ENCODE measurements at regions not wholly inside any gene's neighbourhood (a gene's known extent, or its start where the extent isn't known, plus 50 kb on each side); places are given as distances from the start of the nearest gene placed in this dataset.

DNA sequence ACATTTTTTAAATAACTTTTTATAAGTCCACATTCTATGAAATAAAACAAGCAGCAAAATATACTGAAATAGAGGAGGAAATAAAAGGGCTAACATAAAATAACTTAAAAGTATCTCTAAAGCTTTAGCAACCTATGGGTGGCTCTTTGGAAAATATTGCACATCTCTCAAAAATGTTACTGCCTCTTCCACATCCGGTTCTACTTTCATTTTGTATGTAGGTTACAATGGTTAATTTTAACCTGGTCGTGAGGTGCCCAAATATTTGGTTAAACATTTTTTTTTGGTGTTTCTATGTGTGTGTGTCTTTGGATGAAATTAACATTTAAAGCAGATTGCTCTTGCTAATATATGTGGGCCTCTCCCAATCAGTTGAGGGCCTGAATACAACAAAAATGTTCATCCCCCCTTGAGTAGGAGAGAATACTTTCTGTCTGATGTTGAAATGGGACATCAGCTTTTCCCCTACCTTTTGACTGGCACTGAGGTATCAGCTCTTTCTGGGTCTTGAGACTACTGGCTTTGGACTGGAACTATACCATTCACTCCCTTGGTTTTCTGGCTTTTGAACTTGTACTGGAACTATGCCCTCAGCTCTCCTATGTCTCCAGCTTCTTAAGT is 353.0 kb downstream of the ADAM29 start:
- intact Hi-C loops (cut with DNase I; ENCODE audit: low total_unique reads): no loop called here
- no peak for DNase-seq
- peaks cover 0 to 28% (median 4%) of the 10 kb centered on the region in 4 donors for H3K4me1 ChIP-seq
- peak overlapping the region in 1 of 2 donors; percentile 21 for H3K27ac ChIP-seq
- no peak overlapping the region for H3K4me3 ChIP-seq
- TF ChIP-seq CTCF (IDR thresholded peaks at IDR 0.05): no peak
- H3K36me3 ChIP-seq: no peaks in the 10 kb centered on the region
- H3K9me3 ChIP-seq: no peaks in the 10 kb centered on the region
- H3K27me3 ChIP-seq: no peaks in the 10 kb centered on the region

DNA sequence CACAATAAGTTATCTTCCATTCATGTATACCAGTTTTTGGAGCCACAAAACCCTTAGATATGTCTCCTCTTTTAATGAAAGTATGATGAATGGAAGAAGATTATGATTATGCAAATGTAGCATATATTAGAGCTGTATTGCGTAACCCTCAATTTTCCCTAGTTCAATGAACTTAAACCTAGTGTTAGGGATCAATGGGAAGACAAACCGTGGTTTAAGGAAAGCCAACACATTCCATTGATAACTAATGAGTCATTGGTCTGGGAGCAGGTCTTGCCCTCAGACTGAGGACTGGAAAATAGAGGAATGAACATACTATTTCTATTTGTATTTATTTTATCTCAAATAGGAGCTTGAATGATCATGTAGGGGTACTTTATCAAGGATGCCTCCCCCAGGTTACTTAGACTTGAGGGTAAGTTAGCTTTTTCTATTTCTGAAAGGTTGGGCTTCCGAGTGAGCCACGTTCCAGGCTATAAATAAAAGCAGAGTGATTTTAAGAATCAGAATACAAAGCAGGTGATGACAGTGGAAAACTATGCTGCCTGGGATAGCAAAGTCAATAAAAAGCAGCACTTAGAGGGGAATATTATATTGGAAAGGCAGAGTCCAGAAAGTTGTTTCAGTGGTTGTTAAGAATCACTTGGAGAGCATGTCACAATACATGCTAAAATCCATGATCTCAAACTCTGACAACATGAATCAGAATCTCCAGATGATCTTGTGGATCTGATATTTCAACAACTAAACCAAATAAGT is 356.0 kb downstream of the ADAM29 start:
- peak overlapping the region in 1 of 2 donors; percentile 19 for H3K27ac ChIP-seq
- no peak for DNase-seq
- H3K36me3 ChIP-seq: no peaks in the 10 kb centered on the region
- H3K4me3 ChIP-seq: no peak overlapping the region
- intact Hi-C loops (cut with DNase I; ENCODE audit: low total_unique reads): no loop called here
- no peaks in the 10 kb centered on the region for H3K9me3 ChIP-seq
- H3K27me3 ChIP-seq: no peaks in the 10 kb centered on the region
- peaks cover 0 to 28% (median 4%) of the 10 kb centered on the region in 4 donors for H3K4me1 ChIP-seq
- TF ChIP-seq CTCF (IDR thresholded peaks at IDR 0.05): no peak

- H3K27ac ChIP-seq: no peak overlapping the region
- H3K9me3 ChIP-seq: no peaks in the 10 kb centered on the region
- intact Hi-C loops (cut with DNase I; ENCODE audit: low total_unique reads): no loop called here
- H3K4me1 ChIP-seq: peaks cover 0 to 16% (median 3%) of the 10 kb centered on the region in 4 donors
- no peaks in the 10 kb centered on the region for H3K27me3 ChIP-seq
- no peaks in the 10 kb centered on the region for H3K36me3 ChIP-seq
- no peak overlapping the region for H3K4me3 ChIP-seq
- no peak for TF ChIP-seq CTCF (IDR thresholded peaks at IDR 0.05)
- no peak for DNase-seq
These were observed 359.7 kb downstream of the ADAM29 start for GRCh38 chr4:175277816-175278215.

- no peak for DNase-seq
- Histone ChIP-seq H3K4me1 (peaks cover 0 to 2% (median under 1%) of the 10 kb centered on the region in 4 donors), H3K27me3 (no peaks in the 10 kb centered on the region), H3K36me3 (no peaks in the 10 kb centered on the region), H3K27ac (no peak overlapping the region), H3K9me3 (no peaks in the 10 kb centered on the region), H3K4me3 (no peak overlapping the region)
- intact Hi-C loops (cut with DNase I; ENCODE audit: low total_unique reads): no loop called here
- no peak for TF ChIP-seq CTCF (IDR thresholded peaks at IDR 0.05)
These were observed 362.0 kb downstream of the ADAM29 start for GRCh38 chr4:175280153-175280552.

GRCh38 chr4:175281894-175282293 is 363.7 kb downstream of the ADAM29 start:
- TF ChIP-seq CTCF (IDR thresholded peaks at IDR 0.05): no peak
- no peaks in the 10 kb centered on the region for H3K9me3 ChIP-seq
- no peaks in the 10 kb centered on the region for H3K27me3 ChIP-seq
- H3K4me1 ChIP-seq: no peaks in the 10 kb centered on the region
- intact Hi-C loops (cut with DNase I; ENCODE audit: low total_unique reads): no loop called here
- H3K4me3 ChIP-seq: no peak overlapping the region
- no peak for DNase-seq
- no peaks in the 10 kb centered on the region for H3K36me3 ChIP-seq
- H3K27ac ChIP-seq: no peak overlapping the region
